Activated CD4-positive, alpha-beta T cell treated with anti-CD3 and anti-CD28 coated beads, Interleukin-2, amount 50 U/mL, for 24 hours (primary cell): ENCODE measurements at regions not wholly inside any gene's neighbourhood (a gene's known extent, or its start where the extent isn't known, plus 50 kb on each side); places are given as distances from the start of the nearest gene placed in this dataset.

ENCODE experiments used
- DNase-seq, 2 donors: peaks; one replicate each; pipeline ENCODE4 v3.0.0-alpha.2; 2020; ENCODE audit warnings: low read depth in 1 of 2, low spot score in 1 of 2

DNA sequence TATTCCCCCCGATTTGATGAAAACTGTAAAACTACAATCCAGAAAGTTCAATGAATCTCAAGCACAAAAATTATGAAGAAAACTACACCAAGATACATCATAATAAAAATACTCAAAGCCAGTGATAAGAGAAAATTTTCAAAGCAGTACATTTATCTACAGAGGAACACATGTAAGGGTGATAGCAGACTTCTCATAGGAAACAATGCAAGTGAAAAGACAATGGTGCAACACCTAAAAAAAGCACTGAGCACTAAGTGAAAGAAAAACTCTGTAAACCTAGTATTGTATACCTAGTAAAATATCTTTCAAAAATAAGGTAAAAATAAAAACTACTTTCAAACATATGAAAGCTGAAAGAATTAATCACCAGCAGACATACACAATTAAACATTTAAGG is 76.1 kb upstream of the IRF2BP2 start:
- no peak for DNase-seq

DNA sequence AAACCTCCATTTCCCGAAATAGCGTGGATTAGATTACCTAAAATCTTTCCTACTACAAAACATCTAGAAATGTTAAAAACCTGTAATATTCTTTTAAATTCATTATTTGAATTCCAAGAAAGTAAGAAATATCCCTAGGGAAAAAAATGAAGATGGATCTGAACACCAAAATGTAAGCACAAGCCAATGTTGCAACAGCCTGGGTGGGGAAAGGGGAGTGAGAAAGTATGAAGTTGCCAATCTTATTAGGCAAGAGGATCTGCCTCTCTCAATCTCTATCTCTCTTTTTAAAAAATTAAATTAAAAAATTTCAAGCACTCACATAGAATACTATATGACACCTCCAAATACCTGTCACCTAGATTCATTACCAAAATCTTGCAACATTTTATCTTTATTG is 74.9 kb upstream of the IRF2BP2 start:
- DNase-seq: no peak

DNA sequence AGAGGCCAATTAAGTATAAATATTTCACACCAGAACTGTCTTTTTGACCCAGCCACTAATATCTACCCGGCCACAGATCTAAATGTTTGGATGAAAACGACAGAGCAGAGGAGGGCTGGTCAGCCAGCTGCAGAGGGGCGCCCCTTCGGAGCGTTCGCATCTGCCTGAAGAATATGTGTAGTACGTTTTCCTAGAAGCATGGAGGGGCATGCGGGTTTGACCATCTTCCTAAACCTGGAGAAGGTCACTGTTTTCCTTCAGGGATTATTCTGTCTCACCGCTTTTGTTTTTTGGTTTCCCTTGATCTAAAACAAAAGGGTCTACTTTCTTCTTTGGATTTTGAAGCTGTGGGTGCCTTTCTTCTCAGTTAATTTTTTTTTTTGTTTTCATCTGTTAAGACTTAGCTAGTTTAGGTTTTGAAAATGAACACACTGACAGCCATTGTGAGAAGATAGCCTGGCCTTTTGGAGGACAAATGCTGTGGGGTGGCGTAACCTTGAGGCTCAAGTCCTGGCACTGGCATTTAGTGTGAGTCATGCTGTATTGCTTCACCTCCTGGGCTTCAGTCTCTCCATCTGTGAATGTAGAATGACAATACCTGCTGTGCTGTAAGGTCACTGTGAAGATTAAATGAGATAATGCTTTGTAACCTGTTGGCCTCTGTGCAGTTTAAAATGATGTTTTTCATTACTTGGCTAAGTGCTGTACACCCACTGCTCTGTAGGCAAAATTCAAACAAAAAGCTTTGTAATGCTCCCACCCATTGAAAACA is 74.1 kb upstream of the IRF2BP2 start:
- no peak for DNase-seq

DNA sequence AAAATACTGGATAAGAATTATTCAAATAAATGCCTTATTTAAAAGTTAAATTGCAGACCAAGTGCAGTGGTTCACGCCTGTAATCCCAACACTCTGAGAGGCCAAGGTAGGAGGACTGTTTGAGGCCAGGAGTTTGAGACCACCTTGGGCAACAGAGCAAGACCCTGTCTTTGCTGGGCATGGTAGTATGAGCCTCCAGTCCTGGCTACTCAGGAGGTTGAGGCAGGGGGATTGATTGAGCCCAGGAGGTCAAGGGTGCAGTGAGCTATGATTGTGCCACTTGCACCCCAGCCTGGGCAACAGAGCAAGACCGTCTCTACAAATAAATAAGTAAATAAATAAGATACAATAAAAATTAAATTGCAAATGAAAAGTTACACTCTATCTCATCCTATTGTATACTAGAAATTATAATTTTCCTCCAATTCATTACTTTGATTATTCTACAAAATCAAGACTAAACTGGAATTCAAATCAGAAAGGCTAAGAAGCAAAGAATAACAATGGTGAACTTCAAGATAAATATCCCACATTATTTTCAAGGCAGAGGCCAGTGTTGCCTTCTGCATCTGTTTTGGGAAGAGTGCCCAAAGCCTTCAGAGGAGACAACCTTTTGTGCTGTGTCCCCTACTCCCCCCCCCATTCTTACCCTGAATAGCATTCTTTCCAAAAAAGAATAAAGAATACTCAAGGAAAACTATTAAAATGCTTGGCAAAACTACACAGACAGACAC is 73.3 kb upstream of the IRF2BP2 start:
- no peak for DNase-seq

DNA sequence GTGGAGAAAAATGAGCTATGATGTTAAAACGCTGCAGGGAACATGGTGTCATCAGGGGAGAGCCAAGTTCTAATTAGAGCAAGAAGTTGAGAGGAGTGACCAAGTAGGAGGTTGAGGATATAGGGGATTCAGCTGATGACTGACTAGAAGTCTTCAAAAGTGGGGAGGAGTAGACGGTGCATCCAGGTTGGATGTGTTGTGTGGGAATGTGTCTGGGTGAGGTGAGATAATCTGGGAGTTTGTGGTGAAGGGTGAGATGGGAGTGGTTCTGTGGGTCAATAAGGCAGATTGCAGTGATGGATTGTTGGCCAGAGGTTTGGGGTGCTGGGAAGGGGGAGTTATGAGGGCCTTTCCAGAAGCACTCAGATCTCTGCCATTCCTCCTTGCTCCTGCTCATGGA is 72.0 kb upstream of the IRF2BP2 start:
- DNase-seq: no peak

DNA sequence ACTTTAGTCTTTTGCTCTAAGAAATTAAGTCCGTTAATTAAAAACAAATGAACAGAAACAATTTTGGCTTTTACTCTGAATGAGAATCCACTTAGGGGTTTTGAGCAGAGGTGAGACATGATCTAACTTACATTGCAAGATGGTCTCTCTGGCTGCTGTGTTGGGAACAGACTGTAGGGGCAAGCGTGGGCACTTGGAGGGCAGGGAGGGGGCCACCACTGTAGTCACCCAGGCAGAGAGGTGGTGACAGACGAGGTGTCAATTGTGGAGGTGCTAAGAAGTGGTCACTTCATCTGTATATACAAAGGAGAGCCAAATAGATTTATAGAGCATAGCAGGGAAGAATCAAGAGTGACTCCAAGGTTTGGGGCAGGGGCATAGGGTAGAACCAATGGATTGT is 71.1 kb upstream of the IRF2BP2 start:
- DNase-seq: no peak

DNA sequence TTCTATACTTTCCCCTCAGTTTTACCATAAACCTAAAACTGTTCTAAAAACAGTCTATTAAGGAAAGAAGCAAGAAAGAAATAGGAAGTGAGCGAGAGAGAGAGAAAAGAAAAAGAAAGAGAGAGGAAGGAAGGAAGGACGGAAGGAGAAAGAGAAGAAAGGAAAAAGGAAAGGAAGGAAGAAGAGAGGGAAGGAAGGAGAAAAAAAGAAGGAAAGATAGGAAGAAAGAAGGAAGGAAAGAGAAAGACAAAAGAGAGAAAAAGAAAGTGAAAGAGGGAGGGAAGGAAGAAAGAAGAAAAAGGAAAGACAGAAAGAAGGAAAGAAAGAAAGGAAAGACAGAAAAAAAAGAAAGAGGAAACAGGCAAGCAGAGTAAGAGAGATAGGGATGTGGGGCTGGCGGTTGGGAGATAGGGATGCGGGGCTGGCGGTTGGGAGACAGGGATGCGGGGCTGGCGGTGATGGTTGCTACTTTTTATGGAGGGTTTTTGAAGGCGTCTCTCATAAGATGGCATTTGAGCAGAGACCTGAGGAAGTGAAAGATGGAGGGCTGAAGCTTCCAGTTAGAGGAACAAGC is 70.4 kb upstream of the IRF2BP2 start:
- DNase-seq: no peak

DNA sequence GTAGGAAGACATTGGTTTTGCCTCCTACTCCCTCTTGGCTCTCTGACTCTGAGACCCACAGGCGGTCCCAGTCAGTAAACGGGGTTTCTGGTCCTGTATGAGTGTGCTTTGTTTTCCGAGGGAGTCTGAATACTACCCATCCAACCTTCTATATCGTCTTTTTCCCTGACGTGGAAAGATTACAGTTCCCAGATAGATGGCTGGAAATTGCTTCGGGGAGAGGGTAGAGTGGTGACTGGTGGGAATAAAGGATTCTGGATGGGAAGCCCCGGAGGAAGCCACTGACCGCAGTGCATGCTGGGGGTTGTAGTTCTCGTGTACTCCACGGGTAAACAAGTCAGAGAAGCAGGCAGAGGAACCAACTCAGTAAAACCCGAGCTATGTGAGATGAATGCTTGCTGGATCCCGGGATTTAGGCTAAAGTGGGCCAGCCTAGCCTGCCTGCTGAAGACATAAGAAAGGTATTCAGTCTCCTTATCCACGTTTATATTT is 66.2 kb upstream of the IRF2BP2 start:
- DNase-seq: peak; percentile 24 to 42

DNA sequence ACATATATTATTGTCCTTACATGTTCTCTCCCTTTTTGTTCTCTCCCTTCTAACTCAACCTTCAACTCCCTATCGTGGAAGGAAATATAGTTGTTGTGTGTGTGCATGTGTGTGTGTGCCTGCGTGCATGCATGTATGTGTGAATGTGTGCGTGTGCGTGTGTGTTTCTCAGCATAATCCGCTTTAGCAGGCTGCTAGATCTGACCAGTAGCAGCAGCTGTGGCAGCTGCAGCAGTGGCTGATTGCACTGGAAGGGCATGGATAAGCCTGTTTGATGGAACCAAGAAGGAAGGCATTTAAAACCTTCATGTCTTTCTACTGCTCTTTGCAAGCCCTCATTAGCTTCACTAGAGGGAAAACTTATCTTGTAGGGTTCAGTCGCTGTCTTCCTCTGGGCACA is 65.6 kb upstream of the IRF2BP2 start:
- DNase-seq: no peak

DNA sequence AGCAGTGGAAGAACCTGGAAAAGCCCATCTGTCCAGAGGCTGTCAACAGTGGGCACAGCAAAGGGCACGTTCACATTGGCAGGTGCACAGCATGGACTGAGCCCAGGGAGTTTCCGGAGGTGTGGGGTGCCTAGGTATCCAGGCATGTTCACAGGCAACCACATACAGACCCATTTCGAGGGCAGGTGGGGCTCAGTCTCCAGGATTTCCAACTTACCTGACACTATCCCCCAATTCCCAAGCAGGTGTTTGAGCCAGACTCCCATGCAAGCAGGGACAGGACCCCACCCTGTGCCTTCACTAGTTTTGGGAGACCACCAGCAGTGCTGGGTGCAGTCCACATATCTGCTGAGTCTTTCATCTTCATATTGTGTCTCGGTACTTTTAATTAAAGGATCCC is 65.0 kb upstream of the IRF2BP2 start:
- DNase-seq: no peak

DNA sequence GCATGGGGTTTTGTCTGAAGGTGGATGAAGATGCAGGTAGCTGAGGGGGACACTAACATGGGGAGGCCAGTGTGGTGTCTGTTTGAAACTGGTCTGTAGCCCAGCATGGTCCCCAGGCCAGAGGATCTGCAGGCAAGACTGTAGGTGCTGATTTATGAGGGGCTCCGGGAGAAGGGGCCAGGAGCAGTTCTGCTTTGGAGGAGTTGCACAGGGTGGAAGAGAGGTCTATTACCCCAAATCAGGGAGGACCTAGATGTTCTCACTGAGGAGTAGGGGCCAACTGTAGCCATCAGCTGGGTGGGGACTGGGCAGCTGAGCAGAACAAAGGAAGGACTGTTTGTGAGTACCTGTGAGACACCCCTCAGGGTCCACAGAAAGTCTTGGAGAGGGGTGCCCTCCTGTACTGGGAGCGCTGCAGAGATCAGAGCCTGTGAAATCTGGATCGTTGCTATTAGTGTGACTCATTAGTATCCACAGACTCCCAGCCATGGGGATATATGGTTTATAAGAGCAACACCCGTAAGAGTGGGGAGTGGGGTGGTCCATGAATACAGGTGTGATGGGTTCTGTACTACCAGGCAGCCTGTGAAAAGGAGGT is 64.3 kb upstream of the IRF2BP2 start:
- no peak for DNase-seq

DNA sequence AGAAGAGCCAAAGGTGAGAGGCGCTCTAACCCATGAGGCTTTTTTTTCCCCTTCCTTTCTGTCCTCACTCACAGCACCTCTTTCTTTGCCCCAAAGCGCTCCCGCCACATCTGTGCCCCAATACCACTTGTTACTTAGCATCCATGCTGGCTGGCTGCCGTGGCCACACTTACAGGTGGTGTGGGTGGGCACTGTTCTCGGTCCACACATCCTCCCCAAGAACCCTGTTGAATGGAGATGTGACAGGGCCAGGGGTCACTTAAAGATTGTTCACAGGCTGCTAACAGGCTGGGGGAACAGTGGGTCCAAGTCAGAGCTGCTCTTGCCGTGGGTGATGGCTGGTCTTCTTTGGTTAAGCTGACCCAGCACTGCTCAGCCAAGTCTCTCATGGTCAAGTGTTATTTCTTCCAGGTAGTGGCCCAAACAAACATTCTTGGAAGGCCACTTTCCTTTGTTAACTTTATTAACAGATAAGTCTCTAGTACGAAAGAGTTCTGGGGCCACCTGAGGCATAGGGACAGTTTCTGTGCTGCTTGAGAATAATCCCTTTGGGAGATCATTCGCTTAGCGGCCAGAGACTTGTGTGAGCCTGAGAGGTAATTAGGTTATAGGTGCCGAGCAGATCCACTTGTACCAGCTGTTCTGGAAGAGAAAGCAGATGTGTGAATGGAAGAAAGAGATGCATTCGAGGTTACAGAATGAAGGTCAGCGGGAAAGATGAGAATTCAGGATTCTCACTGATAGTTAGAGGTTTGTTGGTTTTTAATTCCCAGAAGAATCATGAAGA is 62.6 kb upstream of the IRF2BP2 start:
- no peak for DNase-seq

DNA sequence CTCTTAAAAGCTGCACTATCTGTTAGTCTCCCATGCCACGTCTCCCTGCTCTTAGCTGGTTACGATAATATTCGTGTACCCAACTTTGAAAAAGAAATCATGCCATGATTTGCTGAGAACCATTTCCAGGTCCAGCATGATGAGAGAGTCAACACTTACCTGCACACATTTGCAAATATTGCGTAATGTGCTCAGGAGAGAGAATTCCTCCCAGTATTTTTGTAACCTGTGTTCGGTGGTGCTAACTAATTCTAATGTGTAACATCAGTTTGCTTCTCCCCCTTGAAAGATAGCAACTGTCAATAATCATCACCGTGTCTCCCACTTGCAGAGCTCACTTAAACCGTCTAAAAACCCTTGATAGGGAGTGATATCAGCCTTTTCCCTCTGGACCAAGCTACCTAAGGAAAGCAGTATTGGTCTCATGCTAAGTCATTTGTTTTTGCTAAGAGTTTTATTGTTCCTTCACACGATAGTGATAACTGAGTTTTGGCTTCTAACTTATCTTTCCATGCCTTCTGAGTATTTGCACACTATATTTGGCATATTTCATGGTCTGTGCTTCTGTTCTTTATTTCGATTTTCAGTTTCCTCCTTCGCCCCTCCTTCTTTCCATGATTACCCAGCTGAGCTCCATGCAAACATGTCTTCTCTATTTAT is 61.1 kb upstream of the IRF2BP2 start:
- no peak for DNase-seq

DNA sequence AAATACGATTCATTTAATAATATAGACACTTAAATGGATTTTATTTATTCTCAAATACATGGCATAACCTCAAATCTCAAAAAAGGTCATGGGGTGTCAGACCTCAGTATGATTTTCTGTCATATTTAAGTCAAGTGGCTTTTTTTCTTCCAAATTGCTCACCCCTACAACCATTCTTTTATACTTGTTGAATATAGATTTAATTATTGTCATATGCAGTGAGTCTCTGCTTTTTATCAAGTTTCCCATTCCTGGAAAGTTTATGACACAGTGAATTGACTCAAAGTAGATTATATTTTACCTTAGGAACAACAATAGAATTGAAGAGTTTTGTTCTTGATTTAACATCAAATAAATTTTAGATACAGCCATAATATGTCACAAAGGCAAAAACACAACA is 59.5 kb upstream of the IRF2BP2 start:
- no peak for DNase-seq

DNA sequence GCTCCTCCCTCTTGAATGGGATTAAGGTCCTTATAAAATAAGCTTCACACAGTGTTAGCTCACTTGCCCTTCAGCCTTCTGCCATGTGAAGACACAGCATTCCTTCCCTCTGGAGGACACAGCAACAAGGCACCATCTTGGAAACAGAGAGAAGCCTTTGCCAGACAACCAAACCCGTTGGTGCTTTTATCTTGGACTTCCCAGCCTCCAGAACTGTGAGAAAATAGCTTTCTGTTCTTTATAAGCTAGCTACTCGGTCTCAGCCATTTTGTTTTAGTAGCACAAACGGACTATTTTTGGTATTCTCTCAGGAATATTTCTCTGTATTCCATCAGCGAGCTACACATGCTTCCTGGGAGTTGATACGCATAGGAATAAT is 58.6 kb upstream of the IRF2BP2 start:
- DNase-seq: no peak

DNA sequence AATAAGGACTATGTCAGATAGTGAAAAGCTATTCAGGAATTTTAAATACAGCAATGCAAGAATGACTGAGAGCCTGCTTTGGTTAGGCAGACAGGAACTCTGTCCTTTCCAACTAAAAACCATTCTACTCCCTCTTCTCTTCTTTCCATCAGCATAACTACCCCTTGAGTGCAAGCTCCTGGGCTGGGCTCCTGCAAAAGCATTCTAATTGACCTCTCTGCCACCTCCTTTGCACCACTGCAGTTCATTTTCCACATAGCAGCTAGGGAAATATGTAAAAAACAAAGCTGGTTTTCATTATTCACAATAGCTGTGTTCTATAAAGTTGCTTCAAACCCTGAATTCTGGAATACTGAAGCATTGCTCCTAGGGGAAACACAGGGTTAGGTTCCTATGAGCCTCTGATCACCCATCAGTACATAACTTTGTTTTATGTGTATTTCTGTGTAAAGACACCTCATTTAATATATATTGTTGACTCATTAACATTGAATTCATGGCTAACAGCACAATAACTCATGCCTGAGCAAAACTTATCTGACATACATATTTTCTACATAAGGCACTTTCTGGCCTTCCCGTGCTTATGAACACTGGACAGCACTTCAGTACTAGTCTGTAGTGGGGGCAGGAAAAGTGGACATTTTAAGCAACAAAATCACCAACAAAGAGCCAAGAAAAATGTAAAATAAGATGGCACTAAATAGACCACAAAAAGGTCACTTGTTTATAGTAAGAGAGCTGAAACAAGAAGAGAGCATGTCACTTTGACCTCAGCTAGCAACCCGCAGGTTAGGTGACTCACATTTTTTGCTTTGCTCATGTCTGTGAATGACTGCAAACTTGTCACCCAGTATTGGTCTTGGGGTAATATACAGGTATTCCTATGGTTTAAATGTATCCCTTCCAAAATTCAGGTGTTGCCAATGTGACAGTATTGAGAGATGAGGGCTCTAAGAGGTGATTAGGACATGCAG is 57.9 kb upstream of the IRF2BP2 start:
- no peak for DNase-seq

DNA sequence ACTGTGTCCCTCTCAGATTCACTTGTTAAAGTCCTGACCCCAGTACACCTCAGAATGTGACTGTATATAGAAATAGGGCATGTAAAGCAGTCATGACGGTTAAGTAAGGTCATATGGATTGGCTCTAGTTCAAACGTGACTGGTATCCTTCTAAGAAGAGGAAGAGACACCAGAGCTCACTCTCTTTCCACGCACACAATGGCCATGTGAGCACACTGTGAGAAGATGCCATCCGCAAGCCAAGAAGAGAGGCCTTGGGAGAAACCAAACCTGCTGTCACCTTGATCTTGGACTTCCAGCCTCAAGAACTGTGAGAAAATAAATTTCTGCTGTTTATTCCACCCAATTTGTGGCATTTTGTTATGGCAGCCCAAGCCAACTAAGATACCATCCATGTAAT is 56.8 kb upstream of the IRF2BP2 start:
- no peak for DNase-seq

DNA sequence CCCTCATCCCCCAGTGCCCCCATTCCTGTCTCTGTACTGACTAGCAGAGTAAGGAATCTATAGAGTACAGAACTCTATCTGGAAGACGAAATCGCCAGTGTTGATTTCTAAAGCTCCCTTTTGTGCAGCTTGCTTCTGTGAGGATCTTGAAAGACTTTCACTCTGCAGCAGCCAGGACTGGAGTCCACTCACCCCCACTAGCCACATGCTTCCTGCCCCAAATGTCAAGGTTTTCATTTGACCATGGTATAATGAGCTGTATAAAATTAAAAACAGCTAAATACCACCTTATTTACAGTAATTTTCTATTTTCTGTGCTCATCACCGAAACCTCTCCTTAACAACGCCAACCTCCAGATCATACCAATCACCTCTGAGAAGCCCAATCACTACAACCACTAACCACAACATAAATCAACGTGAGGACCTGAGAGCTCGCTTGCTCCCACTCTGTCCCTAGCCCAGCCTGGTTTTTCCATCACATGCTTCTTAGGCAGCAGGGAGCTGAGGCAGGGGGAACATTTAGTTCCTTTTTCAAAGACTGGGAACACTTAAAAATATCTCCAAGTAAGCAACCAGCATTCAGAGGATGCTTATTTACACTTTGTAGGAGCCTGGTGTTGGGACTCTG is 56.1 kb upstream of the IRF2BP2 start:
- no peak for DNase-seq

DNA sequence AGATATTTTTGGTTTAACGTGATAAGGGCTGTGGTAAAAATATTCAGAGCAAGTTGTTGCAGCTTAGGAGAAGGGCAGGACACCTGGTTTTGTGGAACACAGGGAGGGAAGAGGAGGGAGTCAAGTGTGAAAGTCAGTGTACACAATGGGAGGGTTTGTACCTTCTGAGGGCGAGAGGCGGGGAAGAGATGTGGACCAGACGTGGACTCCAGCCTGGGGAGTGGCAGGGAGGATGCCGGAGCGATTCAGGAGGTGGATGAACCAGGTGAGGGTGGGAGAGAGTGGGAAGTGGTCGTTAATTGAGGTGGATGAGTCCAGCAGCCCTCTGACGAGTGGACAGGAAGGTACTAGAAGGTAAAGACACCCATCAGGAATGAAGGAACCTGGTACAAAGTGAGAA is 52.2 kb upstream of the IRF2BP2 start:
- no peak for DNase-seq
